ENCODE measurements at regions not wholly inside any gene's neighbourhood (a gene's known extent, or its start where the extent isn't known, plus 50 kb on each side); places are given as distances from the start of the nearest gene placed in this dataset.

- no peak for DNase-seq (ENCODE audit: low read depth, low spot score)
Measured at GRCh38 chr2:103810875-103811274, 1043.0 kb upstream of the POU3F3 start.

GRCh38 chr2:103814016-103814415 is 1039.9 kb upstream of the POU3F3 start:
- DNase-seq (ENCODE audit: low read depth, low spot score), result no peak

- DNase-seq (ENCODE audit: low read depth, low spot score), result no peak
Measured at GRCh38 chr2:103815731-103816130, 1038.2 kb upstream of the POU3F3 start.

DNA sequence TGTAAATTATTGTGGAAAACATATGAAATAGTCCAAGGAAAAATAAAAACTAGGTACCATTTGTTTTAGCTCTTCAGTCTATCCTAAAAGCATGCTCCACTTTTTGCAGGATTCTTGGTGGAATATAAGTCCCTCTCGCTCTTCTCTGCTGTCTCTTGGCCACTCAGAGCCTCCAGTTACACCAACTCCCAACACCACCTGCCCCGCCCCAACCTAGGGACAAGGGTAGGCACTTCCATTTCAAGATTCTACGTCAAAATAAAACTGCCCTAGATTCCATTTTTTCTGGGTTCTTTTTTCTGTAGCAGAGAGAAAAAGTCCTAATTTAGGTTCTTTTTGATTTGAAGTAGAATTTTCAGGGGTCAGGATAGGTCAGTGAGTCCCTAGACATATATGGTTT is 1036.2 kb upstream of the POU3F3 start:
- no peak for DNase-seq (ENCODE audit: low read depth, low spot score)

GRCh38 chr2:103818176-103818575 is 1035.7 kb upstream of the POU3F3 start:
- no peak for DNase-seq (ENCODE audit: low read depth, low spot score)

- no peak for DNase-seq (ENCODE audit: low read depth, low spot score)
Measured at GRCh38 chr2:103819599-103819998, 1034.3 kb upstream of the POU3F3 start.

GRCh38 chr2:103823847-103824246 is 1030.1 kb upstream of the POU3F3 start:
- no peak for DNase-seq (ENCODE audit: low read depth, low spot score)

DNA sequence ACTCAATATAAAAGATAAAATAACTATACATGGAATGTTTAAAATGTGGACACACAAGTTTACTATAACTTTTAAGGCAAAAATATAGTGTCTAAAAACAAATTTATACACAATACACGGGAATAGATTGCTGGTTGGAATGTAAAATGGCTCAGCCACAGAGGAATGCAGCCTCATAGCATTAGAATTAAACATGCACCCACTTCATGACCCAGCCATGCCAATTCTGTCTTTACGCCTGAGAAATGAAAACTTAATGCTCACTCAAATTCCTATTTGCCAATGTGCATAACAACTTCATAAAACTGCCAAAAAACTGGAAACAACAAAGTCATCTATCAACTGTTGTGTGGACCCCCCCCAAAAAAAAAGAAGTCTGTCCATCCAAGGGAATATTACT is 1006.6 kb upstream of the POU3F3 start:
- DNase-seq (ENCODE audit: low read depth, low spot score), result no peak

- no peak for DNase-seq (ENCODE audit: low read depth, low spot score)
Measured at GRCh38 chr2:103859238-103859637, 994.7 kb upstream of the POU3F3 start.

GRCh38 chr2:103860016-103860415 is 993.9 kb upstream of the POU3F3 start:
- no peak for DNase-seq (ENCODE audit: low read depth, low spot score)

DNA sequence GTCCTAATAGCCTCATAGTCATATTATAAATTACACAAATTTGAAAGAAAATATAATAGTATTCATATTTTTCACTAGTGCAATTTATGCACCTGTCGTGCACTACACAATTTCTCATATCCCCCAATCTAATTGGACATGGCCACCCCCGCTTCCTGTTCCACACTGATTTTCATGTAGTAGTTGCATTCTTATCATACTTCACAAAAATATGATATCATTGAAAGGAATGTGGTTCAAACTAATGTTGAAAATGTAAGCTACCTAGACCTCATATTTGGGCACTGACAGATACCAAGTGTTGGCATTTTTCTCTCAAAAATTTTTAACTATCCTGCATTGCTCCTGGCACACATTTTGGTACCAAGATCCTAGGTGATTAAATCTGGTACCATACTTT is 985.5 kb upstream of the POU3F3 start:
- DNase-seq (ENCODE audit: low read depth, low spot score), result no peak

- DNase-seq (ENCODE audit: low read depth, low spot score), result no peak
Measured at GRCh38 chr2:103873716-103874351, 980.1 kb upstream of the POU3F3 start.

- no peak for DNase-seq (ENCODE audit: low read depth, low spot score)
Measured at GRCh38 chr2:103875131-103875530, 978.8 kb upstream of the POU3F3 start.

DNA sequence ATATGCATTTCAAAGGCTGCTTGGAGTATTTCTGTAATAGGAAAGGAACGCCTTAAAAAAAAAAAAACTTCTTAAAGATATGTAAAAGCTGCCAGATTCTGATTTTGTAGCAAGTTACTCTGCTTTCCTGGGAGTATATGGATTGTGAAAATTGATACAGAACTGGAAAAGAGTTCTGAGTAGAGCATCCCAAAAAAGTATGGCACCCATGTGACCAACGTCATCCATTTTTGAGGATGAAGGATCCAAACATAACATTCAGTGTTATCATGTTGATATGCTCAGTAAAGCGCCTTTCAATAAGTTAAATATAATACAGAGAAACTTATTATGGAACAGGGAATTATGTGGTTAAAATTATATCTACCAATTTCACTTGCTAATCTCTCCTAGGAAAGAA is 978.4 kb upstream of the POU3F3 start:
- no peak for DNase-seq (ENCODE audit: low read depth, low spot score)

- DNase-seq (ENCODE audit: low read depth, low spot score), result no peak
Measured at GRCh38 chr2:103876611-103877010, 977.3 kb upstream of the POU3F3 start.

DNA sequence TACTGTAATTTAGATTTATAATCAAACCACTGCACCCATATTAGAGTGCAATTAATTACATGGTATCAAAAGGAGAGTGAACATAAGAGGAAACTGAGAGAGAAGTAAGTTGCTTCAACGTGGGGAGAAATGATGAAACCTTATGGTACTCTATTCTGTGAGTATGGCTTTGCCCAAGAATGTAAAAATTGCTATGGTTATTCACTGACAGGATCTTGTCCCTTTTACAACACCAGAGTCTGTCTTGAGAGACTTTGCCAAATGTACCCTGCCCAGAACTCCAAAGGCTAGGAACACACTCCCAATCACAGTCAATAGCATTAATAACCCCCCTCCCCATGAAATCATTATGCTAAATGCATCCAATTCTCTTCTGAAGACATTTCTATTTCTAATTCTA is 974.8 kb upstream of the POU3F3 start:
- DNase-seq (ENCODE audit: low read depth, low spot score), result no peak

- DNase-seq (ENCODE audit: low read depth, low spot score), result no peak
Measured at GRCh38 chr2:103880081-103880834, 973.7 kb upstream of the POU3F3 start.

GRCh38 chr2:103887625-103888024 is 966.3 kb upstream of the POU3F3 start:
- no peak for DNase-seq (ENCODE audit: low read depth, low spot score)

DNA sequence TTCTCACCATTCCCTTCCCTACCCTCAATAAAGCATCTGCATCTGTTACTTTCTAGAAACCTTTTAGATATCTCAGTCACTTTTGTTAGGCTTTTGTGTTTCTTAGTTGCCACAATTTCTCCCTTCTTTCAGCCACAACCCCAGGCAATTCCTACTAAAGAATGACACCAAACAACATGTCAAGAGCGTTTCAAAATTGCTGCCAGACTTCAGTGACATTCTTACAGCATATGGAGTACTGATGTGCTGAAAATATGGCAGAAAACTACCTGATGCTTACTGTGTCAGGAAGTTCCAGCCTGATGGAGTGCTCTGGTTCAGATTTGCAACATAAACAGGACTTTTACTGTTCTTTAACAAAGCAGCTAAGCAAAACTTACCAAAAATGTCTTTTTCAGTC is 957.7 kb upstream of the POU3F3 start:
- DNase-seq (ENCODE audit: low read depth, low spot score), result no peak

- DNase-seq (ENCODE audit: low read depth, low spot score), result no peak
Measured at GRCh38 chr2:103898561-103898960, 955.4 kb upstream of the POU3F3 start.

DNA sequence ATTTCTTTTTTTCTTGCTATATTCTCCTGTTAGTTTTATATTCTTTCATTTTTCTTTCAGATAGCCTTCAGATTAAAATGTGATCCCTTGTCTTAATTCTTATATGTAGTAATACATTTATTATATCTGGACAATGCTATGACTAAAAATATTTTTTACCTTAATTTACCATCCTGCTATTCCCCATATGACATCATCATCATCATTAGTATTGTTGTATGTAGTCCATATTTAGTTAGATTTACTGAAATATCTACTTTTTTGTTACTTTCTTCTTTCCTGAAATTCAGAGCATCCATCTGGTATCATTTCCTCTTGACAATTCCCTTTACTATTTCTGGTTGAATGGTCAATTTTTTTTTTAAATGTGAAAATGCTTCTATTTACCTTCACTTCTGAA is 951.6 kb upstream of the POU3F3 start:
- no peak for DNase-seq (ENCODE audit: low read depth, low spot score)

- no peak for DNase-seq (ENCODE audit: low read depth, low spot score)
Measured at GRCh38 chr2:103921161-103921560, 932.8 kb upstream of the POU3F3 start.

- DNase-seq (ENCODE audit: low read depth, low spot score), result no peak
Measured at GRCh38 chr2:103942199-103942598, 911.7 kb upstream of the POU3F3 start.

DNA sequence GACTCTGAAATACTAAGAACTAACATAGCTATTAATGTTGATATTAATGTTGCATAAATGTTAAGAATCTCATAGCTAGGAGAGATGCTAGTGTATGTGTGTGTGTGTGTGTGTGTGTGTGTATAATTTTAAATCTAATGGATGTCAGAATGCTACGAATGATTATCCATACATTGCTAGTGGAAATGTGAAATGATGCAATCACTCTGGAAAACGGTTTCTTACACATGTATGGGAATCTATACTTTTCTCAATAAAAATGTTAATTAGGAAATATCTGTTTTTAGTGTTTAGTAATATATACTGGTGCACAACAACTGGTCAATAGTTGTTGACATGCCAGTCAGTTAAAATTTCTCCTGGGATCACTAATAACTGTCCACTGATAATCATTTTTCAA is 908.8 kb upstream of the POU3F3 start:
- no peak for DNase-seq (ENCODE audit: low read depth, low spot score)
